ENCODE measurements at regions not wholly inside any gene's neighbourhood (a gene's known extent, or its start where the extent isn't known, plus 50 kb on each side); places are given as distances from the start of the nearest gene placed in this dataset.

DNA sequence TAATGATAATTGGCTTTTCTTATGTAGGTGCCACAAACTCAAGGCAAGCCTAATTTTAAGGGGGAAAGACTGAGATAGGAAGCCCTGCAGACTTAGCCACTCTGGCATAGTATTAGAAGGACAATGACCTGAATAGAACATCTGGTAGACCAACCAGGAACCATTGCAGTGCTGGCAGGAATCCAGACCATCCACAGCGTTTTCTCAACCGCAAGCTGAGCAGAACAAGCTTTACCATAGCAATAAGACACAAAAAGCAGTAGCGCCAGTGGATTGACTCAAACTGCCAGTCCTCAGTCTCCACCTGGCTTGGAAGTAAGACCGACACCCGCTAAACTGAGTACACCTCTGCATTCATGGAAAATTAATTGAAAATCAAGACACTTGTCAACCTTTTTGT lies 141.3 kb upstream of the LPAR1 start:
- H3K36me3 Mint-ChIP-seq: no peaks in the 10 kb centered on the region
- no peak overlapping the region for H3K27ac Mint-ChIP-seq
- H3K4me3 Mint-ChIP-seq: no peak overlapping the region
- H3K9me3 Mint-ChIP-seq: no peaks in the 10 kb centered on the region
- DNase-seq (no peak), ATAC-seq (ENCODE audit: low read depth) (no peak)
- no peaks in the 10 kb centered on the region for H3K4me1 Mint-ChIP-seq
- POLR2A ChIA-PET: no interaction called here
- H3K27me3 Mint-ChIP-seq: no peaks in the 10 kb centered on the region

DNA sequence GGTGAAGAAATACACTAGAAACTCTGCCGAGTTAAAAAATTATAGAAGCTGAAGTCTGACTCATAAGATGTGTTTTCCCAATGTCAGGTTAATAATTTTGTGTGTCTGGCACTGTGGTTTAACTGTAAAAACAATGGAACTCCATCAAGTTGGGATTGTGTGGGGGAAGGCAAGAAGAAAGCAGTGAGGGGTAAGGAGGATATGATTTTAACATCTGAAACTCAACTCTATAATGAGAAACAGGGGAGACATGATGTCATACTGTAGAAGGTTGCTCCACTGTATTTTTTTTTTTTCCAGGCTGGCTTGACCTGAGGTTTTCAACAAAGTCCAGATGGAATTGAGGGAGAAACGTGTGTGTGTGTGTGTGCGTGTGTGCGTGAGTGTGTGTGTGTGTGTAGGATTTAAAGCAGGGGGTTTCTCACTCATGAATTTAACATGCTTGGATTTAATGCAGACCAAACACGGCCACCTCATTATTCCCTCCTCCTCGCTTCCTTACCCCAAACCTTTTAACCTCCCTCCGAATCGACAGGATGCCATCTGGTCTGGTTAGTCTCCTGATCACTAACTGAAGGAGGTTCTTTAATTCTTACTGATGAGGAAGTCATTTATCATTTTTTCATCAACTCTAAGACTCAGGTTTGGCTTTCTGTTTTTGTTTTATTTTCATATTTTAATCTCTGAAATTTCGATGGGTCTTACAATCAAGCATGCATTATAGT lies 140.2 kb upstream of the LPAR1 start:
- no peak overlapping the region for H3K4me3 Mint-ChIP-seq
- ATAC-seq (ENCODE audit: low read depth) (no peak), DNase-seq (no peak)
- POLR2A ChIA-PET: no interaction called here
- H3K36me3 Mint-ChIP-seq: no peaks in the 10 kb centered on the region
- no peak overlapping the region for H3K27ac Mint-ChIP-seq
- no peaks in the 10 kb centered on the region for H3K9me3 Mint-ChIP-seq
- H3K27me3 Mint-ChIP-seq: no peaks in the 10 kb centered on the region
- H3K4me1 Mint-ChIP-seq: no peaks in the 10 kb centered on the region

DNA sequence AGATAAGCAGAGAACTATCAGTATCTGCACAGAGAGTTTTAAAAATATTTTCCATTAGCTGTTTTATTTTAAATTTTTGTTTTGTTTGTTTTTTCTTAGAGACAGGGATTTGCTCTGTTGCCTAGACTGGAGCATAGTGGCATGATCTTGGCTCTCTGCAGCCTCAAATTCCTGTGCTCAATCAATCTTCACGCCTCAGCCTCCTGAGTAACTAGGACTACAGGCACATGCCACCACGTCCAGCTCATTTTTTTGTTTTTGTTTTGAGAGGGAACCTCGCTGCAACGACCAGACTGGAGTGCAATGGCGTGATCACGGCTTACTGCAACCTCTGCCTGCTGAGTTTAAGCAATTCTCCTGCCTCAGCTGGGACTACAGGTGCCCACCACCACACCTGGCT lies 138.2 kb upstream of the LPAR1 start:
- no peak overlapping the region for H3K4me3 Mint-ChIP-seq
- H3K4me1 Mint-ChIP-seq: no peaks in the 10 kb centered on the region
- H3K9me3 Mint-ChIP-seq: no peaks in the 10 kb centered on the region
- H3K27me3 Mint-ChIP-seq: peaks cover 2% of the 10 kb centered on the region
- POLR2A ChIA-PET: no interaction called here
- ATAC-seq (ENCODE audit: low read depth) (no peak), DNase-seq (no peak)
- H3K36me3 Mint-ChIP-seq: no peaks in the 10 kb centered on the region
- H3K27ac Mint-ChIP-seq: no peak overlapping the region

GRCh38 chr9:111175350-111175749 lies 137.1 kb upstream of the LPAR1 start:
- no peaks in the 10 kb centered on the region for H3K4me1 Mint-ChIP-seq
- DNase-seq: no peak
- H3K36me3 Mint-ChIP-seq: no peaks in the 10 kb centered on the region
- H3K27me3 Mint-ChIP-seq: peaks cover 2% of the 10 kb centered on the region
- no peak overlapping the region for H3K4me3 Mint-ChIP-seq
- no peaks in the 10 kb centered on the region for H3K9me3 Mint-ChIP-seq
- H3K27ac Mint-ChIP-seq: no peak overlapping the region
- no peak for ATAC-seq (ENCODE audit: low read depth)
- POLR2A ChIA-PET: no interaction called here

- no peak for ATAC-seq (ENCODE audit: low read depth)
- no peak overlapping the region for H3K27ac Mint-ChIP-seq
- H3K9me3 Mint-ChIP-seq: peaks cover 18% of the 10 kb centered on the region
- no peaks in the 10 kb centered on the region for H3K36me3 Mint-ChIP-seq
- no peaks in the 10 kb centered on the region for H3K27me3 Mint-ChIP-seq
- POLR2A ChIA-PET: no interaction called here
- no peaks in the 10 kb centered on the region for H3K4me1 Mint-ChIP-seq
- no peak overlapping the region for H3K4me3 Mint-ChIP-seq
- DNase-seq: no peak
Measured at GRCh38 chr9:111167341-111167740, 129.1 kb upstream of the LPAR1 start.

DNA sequence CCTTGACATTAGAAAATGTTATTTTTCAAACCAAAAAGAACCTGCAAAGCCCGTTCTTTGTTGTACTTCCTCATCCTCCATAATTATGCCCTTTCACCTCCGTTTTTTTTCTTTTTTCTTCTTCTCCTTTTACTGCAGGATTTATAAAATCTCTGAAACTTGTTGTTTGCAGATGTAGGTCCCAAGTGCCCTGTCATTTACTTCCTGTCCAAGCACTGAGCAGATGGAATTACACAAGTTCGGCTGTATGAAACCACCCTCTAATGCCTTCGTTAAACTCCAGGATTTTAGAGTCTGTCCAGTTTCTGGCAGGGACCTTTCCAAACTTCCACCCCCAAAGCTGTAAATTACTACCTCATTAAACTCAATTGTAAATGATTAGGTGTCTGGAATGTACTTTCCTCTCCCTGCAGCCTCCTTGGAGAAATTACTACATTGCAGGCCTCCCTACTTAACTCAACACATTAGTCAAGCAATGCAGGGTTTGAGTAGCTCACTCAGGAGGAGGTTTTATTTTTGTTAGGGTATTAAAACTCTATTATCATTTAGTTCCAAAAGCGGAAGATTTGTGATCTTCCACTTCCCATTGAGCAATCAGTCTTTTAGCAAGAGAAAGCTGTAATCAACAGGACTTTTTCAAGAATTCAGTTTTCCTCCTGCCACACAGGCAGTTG lies 125.6 kb upstream of the LPAR1 start:
- no peak overlapping the region for H3K27ac Mint-ChIP-seq
- no peak for ATAC-seq (ENCODE audit: low read depth)
- no peaks in the 10 kb centered on the region for H3K27me3 Mint-ChIP-seq
- DNase-seq: no peak
- H3K4me1 Mint-ChIP-seq: no peaks in the 10 kb centered on the region
- POLR2A ChIA-PET: no interaction called here
- H3K4me3 Mint-ChIP-seq: no peak overlapping the region
- H3K9me3 Mint-ChIP-seq: peaks cover 18% of the 10 kb centered on the region
- H3K36me3 Mint-ChIP-seq: no peaks in the 10 kb centered on the region

GRCh38 chr9:111162026-111162425 lies 123.8 kb upstream of the LPAR1 start:
- Mint-ChIP-seq H3K27ac (no peak overlapping the region), H3K9me3 (peaks cover 8% of the 10 kb centered on the region), H3K27me3 (no peaks in the 10 kb centered on the region), H3K4me3 (no peak overlapping the region), H3K36me3 (no peaks in the 10 kb centered on the region), H3K4me1 (no peaks in the 10 kb centered on the region)
- ATAC-seq (ENCODE audit: low read depth): no peak
- DNase-seq: no peak
- POLR2A ChIA-PET: no interaction called here

GRCh38 chr9:111161015-111161415 lies 122.7 kb upstream of the LPAR1 start:
- POLR2A ChIA-PET: no interaction called here
- DNase-seq: no peak
- Mint-ChIP-seq H3K4me3 (no peak overlapping the region), H3K27ac (no peak overlapping the region), H3K9me3 (peaks cover 4% of the 10 kb centered on the region), H3K4me1 (no peaks in the 10 kb centered on the region), H3K36me3 (no peaks in the 10 kb centered on the region), H3K27me3 (no peaks in the 10 kb centered on the region)
- no peak for ATAC-seq (ENCODE audit: low read depth)

DNA sequence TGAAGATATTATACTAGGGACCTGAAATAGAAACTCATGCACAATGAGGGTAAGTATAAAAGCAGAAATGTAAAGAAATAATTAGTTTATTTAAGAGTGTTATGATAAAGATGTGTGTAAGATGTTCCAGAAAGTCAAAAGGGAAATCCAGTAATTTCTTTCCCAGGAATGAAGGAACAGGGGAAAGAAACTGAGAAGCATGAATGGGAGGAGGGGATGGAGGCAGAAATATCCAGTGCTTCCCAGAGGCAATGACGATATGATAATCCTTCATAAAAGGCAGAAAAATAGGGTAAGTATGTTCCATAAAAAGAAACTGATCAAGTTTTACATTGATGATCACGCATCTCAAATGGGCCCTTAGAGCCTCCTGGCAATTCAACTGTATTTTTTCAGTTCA lies 120.7 kb upstream of the LPAR1 start:
- POLR2A ChIA-PET: no interaction called here
- DNase-seq: no peak
- ATAC-seq (ENCODE audit: low read depth): no peak
- Mint-ChIP-seq H3K36me3 (no peaks in the 10 kb centered on the region), H3K27ac (no peak overlapping the region), H3K27me3 (no peaks in the 10 kb centered on the region), H3K4me1 (no peaks in the 10 kb centered on the region), H3K9me3 (no peaks in the 10 kb centered on the region), H3K4me3 (no peak overlapping the region)

DNA sequence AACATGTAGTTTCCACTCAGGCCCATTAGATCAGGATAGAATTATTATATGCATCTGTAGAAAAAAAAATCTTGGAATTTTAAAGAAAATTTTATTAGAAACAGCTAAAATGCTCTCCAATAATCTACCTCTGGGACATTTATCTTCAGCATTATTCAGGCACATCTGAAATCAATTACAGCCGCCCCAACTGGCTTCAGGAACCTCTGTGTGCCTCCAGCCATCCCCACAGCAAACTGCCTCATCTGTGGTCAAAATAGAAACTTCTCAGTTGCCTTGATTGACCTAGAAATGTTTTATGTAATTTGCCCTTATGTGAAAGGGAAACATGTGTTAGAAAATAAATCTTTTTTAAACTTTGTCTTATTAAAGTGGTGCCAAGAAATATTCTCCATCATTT lies 120.1 kb upstream of the LPAR1 start:
- no peaks in the 10 kb centered on the region for H3K9me3 Mint-ChIP-seq
- H3K4me1 Mint-ChIP-seq: no peaks in the 10 kb centered on the region
- ATAC-seq (ENCODE audit: low read depth): no peak
- POLR2A ChIA-PET: no interaction called here
- DNase-seq: no peak
- no peaks in the 10 kb centered on the region for H3K36me3 Mint-ChIP-seq
- H3K27ac Mint-ChIP-seq: no peak overlapping the region
- no peaks in the 10 kb centered on the region for H3K27me3 Mint-ChIP-seq
- no peak overlapping the region for H3K4me3 Mint-ChIP-seq

- DNase-seq (no peak), ATAC-seq (ENCODE audit: low read depth) (no peak)
- POLR2A ChIA-PET: interaction anchor here (0.6 kb wide), 1 partner anchor 187 kb away, joined by 3 read pairs; no protein-coding TSS in a partner anchor
- Mint-ChIP-seq H3K36me3 (no peaks in the 10 kb centered on the region), H3K4me1 (no peaks in the 10 kb centered on the region), H3K27me3 (no peaks in the 10 kb centered on the region), H3K27ac (no peak overlapping the region), H3K4me3 (no peak overlapping the region), H3K9me3 (no peaks in the 10 kb centered on the region)
Measured at GRCh38 chr9:111154081-111154562, 115.9 kb upstream of the LPAR1 start.

GRCh38 chr9:111152614-111153406 lies 114.5 kb upstream of the LPAR1 start:
- H3K4me3 Mint-ChIP-seq: no peak overlapping the region
- no peaks in the 10 kb centered on the region for H3K9me3 Mint-ChIP-seq
- POLR2A ChIA-PET: no interaction called here
- H3K27ac Mint-ChIP-seq: no peak overlapping the region
- no peak for DNase-seq
- no peaks in the 10 kb centered on the region for H3K36me3 Mint-ChIP-seq
- H3K27me3 Mint-ChIP-seq: no peaks in the 10 kb centered on the region
- ATAC-seq (ENCODE audit: low read depth): no peak
- H3K4me1 Mint-ChIP-seq: no peaks in the 10 kb centered on the region

GRCh38 chr9:111151537-111151936 lies 113.3 kb upstream of the LPAR1 start:
- no peak overlapping the region for H3K4me3 Mint-ChIP-seq
- H3K4me1 Mint-ChIP-seq: no peaks in the 10 kb centered on the region
- no peaks in the 10 kb centered on the region for H3K27me3 Mint-ChIP-seq
- no peak for ATAC-seq (ENCODE audit: low read depth)
- no peak for DNase-seq
- POLR2A ChIA-PET: no interaction called here
- no peaks in the 10 kb centered on the region for H3K9me3 Mint-ChIP-seq
- no peaks in the 10 kb centered on the region for H3K36me3 Mint-ChIP-seq
- no peak overlapping the region for H3K27ac Mint-ChIP-seq

DNA sequence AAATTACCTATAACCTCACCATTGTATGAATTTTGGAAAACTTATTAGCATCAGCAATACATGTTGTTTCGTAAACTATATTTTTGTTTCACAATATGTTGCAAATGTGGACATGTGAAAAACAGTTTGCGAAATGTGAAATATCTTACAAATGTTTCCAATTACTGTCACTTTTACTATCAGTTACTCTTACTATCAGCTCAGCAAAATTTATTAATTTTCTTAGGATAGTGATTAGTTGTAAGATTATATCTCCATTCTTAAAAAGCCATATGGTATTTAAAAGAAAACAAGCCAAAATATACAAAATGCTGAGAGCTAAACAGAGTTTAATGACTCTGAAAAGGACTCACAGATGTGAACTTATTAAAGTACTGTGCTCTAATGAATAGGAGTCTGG lies 111.9 kb upstream of the LPAR1 start:
- Mint-ChIP-seq H3K4me1 (no peaks in the 10 kb centered on the region), H3K4me3 (no peak overlapping the region), H3K9me3 (no peaks in the 10 kb centered on the region), H3K27ac (no peak overlapping the region), H3K27me3 (no peaks in the 10 kb centered on the region), H3K36me3 (no peaks in the 10 kb centered on the region)
- POLR2A ChIA-PET: no interaction called here
- ATAC-seq (ENCODE audit: low read depth) (no peak), DNase-seq (no peak)

Measured in activated naive CD8-positive, alpha-beta T cell treated with anti-CD3 and anti-CD28 coated beads, Interleukin-2, amount 10 ng/mL, durations not matched to agents 7 days and 5 days (primary cell).